Activated CD4-positive, CD25-positive, alpha-beta regulatory T cell treated with anti-CD3 and anti-CD28 coated beads, Interleukin-2, amount 50 U/mL, for 72 hours (primary cell): ENCODE measurements at regions not wholly inside any gene's neighbourhood (a gene's known extent, or its start where the extent isn't known, plus 50 kb on each side); places are given as distances from the start of the nearest gene placed in this dataset.
"Not testable (repeated sequence)": the region's sequence is repeated elsewhere in the genome, so short reads cannot be mapped to it uniquely, and the experiment has no call there.

Source experiments
- DNase-seq: peaks from one replicate; pipeline ENCODE4 v3.0.0; 2021

DNA sequence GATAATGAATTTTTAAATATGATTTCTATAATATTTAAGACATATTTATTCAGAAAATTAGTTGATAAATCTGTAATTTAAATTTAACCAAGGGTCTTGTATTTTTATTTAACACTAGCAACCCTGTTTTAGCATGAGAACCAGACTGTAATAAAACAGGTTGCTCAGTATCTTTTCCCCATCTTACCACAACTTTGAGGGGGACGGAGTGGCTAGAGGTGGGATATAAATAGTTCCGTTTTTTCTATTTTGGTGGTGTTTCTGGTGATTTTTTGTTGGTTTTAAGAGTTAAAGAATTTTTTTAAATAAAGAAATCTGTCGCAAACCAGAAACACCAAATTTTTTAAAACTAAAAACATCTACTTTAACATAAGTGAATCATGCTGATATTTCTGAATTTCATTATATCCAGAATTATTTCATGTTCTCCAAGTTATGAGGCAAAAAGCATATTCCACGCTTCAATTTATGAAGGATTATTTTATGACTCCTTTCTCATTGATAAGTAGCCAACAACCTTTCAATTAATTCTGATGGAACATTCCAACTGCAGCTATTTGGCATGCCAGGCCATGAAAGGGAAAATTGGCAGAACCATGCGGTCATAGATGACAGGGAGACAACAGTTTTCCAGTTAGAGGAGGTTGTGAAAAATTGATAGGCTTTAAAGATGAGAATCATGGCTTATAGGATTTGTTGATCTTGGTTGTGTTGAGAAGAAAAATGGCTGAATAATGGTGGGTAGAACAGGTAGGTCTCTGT, 151.9 kb upstream of the CARMIL1 start:
- DNase-seq = no peak

DNA sequence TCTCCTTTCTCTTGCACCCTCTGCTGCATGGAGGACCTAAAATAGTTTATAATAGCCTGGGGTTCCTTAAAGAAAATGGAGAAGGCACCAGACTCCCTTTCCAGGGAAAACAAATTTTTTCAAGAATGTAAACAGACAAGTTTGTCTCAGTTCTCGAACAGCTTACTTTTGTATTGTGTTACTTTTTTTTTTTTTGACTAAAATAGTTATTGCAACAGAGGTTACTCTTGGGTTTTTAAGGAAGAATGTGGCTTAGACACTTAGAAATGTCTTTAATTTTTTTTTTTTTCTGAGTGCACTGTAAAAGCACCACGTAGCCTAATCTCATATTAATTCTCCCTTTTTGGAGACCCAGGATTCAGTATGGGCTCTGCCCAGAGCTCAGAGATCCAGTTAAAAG, 148.7 kb upstream of the CARMIL1 start:
- DNase-seq = no peak

DNA sequence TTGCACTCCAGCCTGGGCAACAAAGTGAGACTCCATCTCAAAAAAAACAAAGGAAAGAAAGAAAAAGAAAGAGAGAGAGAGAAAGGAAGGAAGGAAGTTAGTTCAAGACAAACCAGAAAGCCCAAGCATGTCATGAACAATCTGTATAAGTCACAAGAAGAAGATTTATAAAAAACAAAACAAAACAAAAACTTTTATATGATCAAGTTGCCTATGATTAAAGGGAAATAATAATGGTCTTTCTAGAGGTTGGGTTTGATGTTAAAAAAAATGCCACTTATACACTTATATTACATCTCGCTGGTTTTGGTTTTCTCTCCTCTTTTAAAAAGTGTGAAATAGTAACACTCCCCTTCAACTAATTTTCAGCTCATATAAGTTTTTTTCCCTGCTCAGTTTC, 146.2 kb upstream of the CARMIL1 start:
- no peak for DNase-seq

DNA sequence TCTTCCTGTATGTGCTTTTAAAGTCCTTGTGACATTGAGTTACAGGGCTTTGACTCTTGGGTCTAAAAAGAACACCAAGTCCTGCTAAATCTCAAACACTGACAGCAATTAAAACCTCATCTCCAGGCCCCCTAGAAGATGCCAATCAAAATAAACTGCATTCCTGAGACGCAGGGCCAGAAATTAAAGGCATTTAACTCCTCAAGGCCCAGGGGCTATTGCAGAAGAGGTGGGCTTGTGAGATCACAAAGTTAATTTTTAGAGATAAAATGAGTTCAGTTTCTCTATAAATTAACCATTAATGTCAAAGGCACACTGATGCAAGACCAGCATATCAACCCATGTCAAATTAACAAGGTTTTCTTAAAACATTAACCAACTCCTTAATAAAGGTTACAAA, 145.6 kb upstream of the CARMIL1 start:
- no peak for DNase-seq

DNA sequence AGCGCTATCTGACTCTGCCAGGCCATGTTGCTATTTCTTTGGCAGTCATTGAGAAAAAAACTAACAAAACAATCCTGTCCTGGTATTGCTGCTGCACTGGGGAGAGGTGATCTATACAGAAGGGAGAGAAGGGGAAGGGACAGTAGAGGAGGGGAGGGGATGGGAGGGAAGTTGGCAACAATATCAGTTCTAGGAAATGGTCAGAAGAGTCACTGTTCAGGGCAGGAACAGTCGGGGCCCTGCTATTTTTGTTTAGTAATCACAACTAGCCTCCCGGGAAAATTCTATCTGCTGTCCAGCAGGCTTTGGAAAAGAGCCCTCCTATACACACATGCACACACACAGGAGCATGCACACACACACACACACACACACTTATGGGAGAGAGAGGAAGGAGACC, 142.3 kb upstream of the CARMIL1 start:
- DNase-seq = no peak

DNA sequence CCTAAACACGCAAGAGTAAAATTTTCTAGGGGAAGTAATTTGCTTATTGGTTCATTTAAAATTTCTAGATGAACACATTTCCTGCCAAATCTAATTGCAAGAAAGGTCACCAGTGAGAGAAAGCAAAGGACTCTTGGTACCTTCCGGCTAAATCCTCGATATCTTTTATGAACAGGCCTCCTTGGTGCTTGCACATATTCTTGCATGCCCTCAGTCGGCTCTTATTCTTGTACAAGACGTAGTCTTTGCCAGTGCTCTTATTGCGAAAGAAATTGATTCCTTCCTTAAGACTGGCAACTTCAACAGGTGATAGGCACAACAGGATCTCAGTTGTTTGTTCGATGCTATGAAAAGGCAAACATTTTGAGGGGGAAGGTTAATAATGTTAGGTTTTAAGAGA, 141.7 kb upstream of the CARMIL1 start:
- DNase-seq = no peak

DNA sequence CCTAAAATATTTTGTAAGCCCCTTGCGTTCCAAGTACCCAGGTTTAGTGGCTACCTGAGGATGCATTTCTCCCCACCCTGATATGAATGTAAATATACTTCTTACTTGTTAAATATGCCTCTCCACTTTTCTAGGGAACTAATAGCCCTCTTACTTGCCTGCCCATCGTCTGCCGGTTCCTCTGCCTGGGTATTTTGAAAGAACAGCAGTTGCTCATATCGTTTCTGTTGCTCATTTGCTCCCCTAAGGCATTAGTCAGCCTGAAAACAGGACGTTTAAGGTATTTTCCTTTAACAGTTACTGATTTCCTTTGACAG, 141.3 kb upstream of the CARMIL1 start:
- no peak for DNase-seq

DNA sequence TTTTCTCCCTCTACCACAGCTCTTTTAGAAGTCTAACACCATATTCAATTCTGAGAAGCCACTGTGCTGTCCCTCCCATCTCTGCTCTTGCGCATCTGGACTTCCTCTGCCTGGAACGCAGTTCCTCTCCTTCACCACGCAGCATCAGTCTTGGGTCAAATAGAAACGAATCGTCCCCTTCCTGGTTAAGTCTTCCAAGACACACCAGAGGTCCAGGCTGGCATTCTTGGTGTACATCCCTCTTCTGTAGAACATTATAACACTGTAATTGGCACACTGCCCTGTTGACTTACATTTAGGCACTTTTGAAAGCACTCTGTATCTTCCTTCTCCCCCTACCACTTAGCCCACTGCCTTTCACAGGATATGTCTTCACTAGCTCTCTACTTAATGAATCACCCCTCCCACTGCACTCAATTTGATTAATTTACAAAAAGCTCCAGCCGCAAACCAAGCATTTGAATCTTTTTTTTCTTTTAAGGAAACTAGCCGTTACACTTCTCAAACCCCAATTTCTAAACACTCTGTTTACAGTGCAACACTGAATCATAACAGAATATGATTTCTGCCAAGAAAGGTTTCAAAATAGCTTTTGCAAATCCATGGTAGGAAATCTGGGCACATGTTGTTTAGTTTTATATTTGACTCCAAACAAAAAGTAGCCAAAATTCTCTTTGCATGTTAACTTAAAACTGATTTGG, 140.8 kb upstream of the CARMIL1 start:
- peak; percentile 60 for DNase-seq

DNA sequence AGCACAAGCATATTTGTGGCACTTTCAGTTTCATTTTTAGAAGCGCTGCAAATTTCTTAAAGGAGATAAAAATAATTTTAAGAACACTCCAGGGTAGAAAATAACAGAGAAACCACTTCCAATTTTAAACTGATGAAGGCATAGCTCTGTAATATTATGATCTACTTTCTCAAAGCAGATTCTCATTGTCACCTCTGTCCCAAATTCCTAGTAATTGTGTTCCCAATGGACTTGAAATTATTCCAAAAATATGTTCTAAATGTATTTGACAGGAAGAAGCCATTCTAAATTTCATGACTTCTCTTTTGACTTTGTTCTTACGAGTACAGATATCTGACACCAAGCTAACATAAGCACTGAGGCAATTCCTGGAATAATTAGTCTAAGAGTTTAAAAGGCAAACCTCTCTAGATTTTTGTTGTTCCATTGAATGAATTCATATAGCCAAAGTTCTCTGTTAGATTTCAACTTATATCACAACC, 140.2 kb upstream of the CARMIL1 start:
- DNase-seq = no peak

DNA sequence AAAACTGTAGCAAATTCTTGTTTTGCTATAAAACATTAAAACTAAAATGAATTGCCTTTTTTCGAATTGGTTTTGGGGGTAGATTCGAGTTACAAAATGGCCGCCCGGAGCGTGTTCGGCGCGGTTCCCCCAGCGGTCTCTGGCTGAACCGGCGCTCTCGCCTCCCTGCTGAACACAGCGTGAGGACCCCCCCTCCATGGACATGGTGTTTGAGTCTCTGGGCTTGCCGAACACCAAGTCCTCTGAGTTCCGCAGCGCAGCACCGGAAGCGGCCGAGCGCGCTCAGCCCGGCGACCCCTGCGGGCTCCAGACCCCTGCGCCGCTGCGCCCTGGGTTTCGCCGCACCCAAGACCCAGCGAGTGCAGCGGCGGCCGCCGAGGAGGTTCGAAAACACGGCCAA, 139.6 kb upstream of the CARMIL1 start:
- not testable (repeated sequence) for DNase-seq

DNA sequence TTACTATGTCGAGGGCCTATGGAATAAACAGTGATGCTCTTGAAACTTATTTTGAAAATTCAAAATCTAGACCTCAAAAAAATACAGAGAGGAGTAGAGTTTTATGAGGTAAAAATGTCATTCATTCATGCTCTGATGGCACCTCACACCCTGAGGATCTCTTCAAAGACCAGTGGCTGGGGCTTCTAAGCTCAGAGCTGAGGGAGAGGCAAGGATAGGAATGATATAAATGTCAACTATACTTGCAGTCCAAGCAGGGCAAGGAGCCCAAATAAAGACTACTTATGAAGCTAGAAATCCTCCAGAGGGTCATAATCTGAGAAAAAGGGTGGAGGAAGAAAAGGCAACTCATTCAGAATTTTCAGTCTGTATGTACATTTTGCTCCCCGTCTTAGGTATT, 136.7 kb upstream of the CARMIL1 start:
- no peak for DNase-seq

DNA sequence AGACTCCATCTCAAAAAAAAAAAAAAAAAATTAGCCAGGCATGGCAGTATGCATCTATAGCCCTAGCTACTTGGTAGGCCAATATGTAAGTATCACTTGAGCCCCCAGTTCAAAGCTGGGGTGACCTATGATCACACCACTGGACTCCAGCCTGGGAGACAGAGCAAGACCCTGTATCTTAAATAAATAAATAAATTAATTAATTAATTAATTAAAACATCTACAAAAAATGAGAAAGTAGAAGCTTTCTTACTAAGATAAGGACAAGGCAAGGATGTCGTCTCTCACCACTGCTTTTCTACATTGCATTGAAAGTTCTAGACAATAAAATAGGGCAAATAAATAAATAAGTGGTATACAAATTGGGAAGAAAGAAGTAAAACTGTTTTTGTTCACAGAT, 134.3 kb upstream of the CARMIL1 start:
- no peak for DNase-seq

DNA sequence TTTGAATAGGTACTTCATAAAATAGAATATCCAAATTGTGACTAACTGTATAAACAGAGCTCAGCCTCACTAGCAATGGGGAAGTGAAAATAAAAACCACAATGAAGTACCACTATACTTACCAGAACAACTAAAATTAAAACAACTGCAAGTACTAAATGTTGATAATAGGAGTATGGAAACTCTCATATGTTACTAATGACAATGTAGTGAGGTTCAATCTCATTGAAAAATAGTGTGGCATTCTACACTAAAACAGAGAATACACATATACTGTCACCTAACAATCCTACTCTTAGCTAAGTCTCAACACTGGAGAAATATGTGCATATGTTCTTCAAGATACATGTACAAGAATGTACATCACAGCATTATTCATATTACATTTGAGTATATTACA, 132.0 kb upstream of the CARMIL1 start:
- DNase-seq = no peak

DNA sequence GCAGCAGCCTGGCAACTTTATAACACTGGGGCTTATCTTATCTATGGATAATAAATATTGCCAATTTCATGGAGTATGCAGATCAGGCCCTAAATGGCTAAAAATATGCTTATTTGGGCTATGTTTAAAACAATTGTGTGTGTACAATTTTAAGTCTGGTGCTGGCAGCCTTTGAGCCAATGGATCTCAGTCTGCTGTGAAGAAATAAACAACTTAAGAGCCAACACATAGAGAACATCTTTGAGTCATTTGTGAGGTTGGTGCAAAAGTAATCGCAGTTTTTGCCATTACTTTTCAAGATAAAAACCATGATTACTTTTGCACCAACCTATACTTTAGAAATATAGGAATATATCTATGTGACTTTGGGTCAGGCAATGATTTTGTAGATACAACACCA, 129.1 kb upstream of the CARMIL1 start:
- DNase-seq = no peak

DNA sequence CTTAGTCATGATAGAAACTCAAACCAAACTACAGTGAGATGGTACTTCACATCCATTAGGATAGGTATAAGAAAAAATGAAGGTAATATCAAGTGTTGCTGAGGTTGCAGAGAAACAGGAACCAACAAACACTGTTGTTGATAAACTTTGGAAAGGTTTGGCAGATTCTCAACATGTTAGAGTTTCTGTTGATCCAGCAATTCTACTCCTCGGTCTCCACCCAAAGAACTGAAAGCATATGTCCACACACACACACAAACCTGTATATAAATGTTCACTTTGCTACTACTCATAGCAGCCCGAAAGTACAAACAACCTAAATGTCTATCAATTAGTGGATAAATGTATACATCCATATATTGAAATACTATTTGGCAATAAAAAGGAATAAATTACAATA, 128.3 kb upstream of the CARMIL1 start:
- no peak for DNase-seq

DNA sequence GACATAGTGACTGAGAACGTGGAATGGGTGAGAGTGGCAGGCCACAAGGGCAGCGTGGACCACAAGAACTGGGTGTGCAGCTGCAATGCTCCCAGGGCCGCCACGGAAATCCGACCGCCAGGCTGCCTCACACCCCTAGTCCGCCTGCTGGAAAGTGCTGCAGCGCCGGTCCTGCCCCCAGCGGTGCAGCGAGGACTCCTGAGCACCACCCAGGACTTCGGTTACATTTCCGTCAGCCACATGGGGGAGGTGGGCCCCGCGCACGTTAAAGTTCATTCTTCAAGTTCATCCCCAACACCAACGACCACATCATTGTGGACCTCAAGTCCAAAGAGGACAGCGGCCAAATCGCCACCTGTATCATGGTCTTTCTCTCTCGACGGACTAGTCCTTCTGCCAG, 126.1 kb upstream of the CARMIL1 start:
- no peak for DNase-seq

DNA sequence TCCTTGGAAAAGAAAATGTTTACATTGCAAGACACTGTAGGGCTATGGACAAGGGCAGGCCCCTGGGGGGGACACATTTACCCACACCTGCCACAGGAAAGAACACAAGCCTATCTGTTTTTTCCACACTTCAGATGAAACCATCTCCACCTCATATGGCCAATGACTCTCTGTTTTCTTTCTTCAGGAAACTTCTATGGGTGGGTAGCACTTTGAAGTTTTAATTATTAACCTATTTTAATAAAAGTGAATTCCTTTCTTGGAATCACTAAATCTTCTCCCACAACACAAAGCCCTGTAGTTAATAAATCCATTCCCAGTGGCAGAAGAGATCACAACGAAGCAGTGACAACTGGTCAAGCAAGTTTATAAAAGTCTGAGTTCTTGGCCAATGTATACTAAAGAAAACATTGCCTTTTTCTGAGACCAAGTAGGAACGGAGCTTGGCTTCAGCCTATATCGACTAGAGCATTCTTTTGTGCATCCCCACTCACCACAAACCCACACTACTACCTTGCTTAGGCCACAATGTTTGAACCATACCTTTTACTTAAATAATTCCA, 125.1 kb upstream of the CARMIL1 start:
- no peak for DNase-seq

DNA sequence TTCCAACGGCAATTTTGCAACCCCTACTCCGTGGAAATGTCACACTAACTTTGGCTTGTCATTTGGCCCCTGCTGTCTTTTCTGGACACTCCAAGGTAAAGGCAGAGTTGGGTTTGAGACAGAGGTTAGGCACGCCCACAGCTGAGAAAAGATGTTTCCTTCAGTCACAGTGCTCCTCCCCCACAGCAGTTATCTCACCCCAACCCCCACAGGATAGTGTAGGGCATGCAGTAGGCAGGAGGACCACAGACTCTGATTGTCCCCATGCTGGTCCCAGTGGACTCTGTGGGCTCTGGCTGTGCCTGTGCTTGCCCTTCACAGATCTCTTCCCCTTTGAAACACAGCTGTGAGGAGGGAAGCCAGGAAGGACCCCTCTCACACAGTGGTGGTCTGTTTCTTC, 124.0 kb upstream of the CARMIL1 start:
- DNase-seq = no peak

DNA sequence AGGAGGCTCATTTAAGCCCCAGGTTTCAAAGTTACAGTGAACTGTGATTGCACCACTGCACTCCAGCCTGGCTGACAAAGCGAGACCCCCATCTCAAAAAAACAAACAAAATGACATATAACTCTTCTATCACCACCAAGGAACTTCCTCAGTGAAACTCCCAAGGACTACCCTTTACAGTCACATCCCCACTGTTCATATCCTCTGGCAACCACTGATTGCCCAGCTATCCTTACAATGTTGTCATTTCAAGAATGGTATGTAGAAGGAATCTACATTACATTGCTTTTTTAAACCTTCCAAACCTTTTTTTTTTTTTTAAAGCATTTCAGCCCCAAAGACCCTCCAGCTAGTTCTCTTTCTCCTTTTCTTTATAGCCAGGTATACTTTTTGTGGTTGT, 123.1 kb upstream of the CARMIL1 start:
- DNase-seq = no peak

DNA sequence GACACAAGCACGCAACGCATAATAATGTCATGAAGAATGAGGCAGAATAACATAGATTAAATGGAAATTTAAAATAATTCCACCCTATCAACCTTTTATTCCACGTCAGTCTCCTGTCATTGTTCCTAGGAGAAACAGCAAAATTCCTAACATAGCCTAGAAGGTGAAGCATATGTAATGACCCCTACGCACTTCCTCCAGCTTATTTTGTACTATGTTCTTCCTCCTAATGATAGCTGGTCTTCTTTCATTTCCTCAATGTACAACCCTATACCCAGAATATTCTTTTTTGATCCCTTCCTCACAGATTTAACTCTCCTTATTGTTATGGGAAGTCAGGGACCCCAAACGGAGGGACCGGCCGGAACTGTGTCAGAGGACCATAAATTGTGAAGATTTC, 122.0 kb upstream of the CARMIL1 start:
- no peak for DNase-seq

DNA sequence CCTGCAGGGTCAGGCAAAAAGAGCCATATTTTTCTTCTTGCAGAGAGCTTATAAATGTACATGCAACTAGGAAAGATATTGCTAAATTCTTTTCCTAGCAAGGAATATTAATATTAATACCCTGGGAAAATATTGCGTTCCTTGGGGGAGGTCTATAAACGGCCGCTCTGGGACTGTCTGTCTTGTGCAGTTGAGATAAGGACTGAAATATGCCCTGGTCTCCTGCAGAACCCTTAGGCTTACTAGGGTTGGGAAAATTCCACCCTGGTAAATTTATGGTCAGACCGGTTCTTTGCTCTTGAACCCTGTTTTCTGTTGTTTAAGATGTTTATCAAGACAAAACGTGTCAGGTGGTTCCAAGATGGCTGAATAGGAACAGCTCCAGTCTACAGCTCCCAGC, 121.3 kb upstream of the CARMIL1 start:
- no peak for DNase-seq

DNA sequence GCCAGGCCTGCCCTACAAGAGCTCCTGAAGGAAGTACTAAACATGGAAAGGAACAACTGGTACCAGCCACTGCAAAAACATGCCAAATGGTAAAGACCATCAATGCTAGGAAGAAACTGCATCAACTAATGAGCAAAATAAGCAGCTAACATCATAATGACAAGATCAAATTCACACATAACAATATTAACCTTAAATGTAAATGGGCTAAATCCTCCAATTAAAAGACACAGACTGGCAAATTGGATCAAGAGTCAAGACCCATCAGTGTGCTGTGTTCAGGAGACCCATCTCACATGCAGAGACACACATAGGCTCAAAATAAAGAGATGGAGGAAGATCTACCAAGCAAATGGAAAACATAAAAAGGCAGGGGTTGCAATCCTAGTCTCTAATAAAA, 119.0 kb upstream of the CARMIL1 start:
- not testable (repeated sequence) for DNase-seq

DNA sequence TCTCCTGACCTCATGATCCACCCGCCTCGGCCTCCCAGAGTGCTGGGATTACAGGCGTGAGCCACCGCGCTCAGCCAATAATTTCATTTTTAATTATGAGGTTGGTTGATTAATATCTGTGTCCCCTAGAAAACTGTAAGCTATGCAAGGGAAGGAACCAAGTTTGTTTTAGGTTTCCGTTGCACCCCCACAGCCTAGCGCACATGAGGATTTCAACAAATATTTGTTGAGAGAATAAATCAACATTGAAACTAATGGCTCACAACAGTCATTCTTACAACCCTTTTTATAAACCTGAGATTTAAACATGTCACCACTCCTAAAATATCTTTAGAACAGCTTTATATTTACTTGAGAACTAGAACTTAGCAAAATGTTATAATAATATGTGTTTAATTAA, 114.0 kb upstream of the CARMIL1 start:
- DNase-seq = no peak

DNA sequence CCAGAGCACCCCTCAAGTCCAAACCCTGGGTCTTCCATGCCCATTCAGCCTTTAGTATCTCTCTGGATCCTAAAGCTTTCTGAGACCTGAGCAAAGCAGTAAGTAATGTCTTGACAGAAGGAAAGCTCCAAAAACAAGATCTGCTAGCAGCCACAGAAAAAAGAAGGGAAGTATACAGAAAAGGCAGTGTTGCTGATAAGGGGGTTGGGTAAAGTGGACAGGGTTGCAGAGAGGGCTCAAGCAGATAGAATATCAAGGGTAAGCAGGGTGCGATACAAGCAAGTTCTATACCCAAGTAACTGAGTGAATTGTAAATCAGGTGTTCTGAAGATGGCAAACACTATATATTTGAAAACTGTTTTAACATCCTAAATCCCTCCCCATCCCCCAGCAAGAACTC, 113.4 kb upstream of the CARMIL1 start:
- DNase-seq = no peak
